ENCODE measurements at regions not wholly inside any gene's neighbourhood (a gene's known extent, or its start where the extent isn't known, plus 50 kb on each side); places are given as distances from the start of the nearest gene placed in this dataset.

DNA sequence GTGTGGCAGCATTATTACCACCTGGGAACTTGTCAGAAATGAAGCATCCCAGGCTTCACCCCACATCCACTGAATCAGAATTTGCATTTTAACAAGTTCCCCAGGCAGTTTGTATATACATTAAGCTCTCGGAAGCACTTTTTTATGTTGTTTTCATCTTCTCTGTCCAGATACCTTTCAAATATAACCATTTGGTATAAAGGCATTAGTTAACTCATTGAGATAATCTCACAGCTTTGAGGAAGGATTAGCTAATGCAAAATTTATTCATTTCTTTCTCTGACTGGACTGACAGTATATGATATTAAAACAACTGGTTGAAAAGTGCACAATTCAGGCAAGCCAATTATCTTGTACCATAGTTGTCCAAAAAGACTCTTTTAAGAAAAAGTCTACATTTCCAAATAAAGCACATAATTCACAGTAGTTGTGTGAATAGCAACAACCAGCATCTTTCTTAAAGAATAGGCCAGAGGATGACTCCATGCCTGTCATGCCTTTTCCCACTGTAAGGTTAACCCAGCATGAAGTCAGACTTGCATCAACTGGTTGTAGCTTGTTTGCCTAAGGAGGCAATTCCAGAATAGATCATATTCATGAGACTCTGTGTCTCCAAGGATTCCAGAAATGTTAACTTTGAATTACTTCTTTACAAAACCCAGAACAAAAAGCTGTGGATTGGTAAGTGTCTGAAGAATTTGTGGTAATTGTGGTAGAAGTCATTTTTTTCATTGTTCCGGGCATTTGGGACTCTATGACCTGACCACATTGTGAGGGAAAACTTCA lies 254.3 kb upstream of the SESN3 start:
- Histone ChIP-seq H3K27ac (no peak overlapping the region), H3K4me1 (ENCODE audit: control insufficient read depth in 1 of 2, insufficient read depth in 1 of 2, low read depth in 1 of 2, low read length in 1 of 2) (no peaks in the 10 kb centered on the region), H3K4me3 (ENCODE audit: low read depth in 1 of 2, low read length in 1 of 2) (no peak overlapping the region), H3K27me3 (no peaks in the 10 kb centered on the region), H3K36me3 (peaks cover 17% of the 10 kb centered on the region), H3K9me3 (no peaks in the 10 kb centered on the region)
- TF ChIP-seq, protein P1, sequence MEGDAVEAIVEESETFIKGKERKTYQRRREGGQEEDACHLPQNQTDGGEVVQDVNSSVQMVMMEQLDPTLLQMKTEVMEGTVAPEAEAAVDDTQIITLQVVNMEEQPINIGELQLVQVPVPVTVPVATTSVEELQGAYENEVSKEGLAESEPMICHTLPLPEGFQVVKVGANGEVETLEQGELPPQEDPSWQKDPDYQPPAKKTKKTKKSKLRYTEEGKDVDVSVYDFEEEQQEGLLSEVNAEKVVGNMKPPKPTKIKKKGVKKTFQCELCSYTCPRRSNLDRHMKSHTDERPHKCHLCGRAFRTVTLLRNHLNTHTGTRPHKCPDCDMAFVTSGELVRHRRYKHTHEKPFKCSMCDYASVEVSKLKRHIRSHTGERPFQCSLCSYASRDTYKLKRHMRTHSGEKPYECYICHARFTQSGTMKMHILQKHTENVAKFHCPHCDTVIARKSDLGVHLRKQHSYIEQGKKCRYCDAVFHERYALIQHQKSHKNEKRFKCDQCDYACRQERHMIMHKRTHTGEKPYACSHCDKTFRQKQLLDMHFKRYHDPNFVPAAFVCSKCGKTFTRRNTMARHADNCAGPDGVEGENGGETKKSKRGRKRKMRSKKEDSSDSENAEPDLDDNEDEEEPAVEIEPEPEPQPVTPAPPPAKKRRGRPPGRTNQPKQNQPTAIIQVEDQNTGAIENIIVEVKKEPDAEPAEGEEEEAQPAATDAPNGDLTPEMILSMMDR (IDR thresholded peaks at IDR 0.05), result no peak

DNA sequence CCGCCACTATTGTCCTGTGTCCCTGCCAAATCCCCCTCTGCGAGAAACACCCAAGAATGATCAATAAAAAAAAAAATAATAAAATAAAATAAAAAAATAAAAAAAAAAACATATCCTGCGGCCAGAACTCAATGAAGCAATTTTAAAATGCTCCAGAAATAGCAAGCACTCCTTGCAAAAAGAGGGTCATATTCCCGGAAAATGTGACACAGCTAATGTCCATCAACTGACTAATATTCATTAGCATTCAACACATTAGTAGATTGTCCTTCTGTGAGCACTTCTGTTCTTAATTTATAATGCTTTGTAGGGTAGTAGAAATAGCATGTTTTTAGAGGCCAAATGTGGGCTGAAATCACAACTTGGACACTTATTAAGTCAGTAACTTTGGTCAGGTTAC lies 252.3 kb upstream of the SESN3 start:
- Histone ChIP-seq H3K27ac (no peak overlapping the region), H3K4me1 (ENCODE audit: control insufficient read depth in 1 of 2, insufficient read depth in 1 of 2, low read depth in 1 of 2, low read length in 1 of 2) (no peaks in the 10 kb centered on the region), H3K36me3 (peaks cover 17% of the 10 kb centered on the region), H3K4me3 (ENCODE audit: low read depth in 1 of 2, low read length in 1 of 2) (no peak overlapping the region), H3K27me3 (no peaks in the 10 kb centered on the region), H3K9me3 (no peaks in the 10 kb centered on the region)
- TF ChIP-seq, protein P1 (IDR thresholded peaks at IDR 0.05), result no peak

DNA sequence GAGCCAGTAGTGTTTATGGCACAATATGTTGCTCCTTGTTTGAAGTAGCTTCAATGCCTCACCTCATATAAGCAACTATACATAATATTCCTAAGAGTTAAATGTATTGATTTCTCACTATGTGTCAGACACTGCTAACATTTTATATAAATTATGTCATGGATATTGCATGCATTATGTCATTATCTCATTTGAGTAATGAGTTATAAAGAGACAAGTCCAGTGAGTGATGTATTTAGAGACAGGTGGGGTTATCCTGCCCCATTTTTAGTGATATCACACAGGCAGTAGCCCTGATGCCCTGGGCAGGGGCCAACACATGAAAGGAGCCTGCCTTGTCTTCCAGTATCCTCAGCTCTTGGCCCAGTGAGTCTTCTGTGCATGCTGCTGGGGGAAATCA lies 247.0 kb upstream of the SESN3 start:
- Histone ChIP-seq H3K4me1 (ENCODE audit: control insufficient read depth in 1 of 2, insufficient read depth in 1 of 2, low read depth in 1 of 2, low read length in 1 of 2) (peaks cover 3 to 9% of the 10 kb centered on the region in 2 experiments), H3K36me3 (peaks cover 3% of the 10 kb centered on the region), H3K27me3 (no peaks in the 10 kb centered on the region), H3K4me3 (ENCODE audit: low read depth in 1 of 2, low read length in 1 of 2) (no peak overlapping the region), H3K9me3 (no peaks in the 10 kb centered on the region), H3K27ac (no peak overlapping the region)
- TF ChIP-seq, protein P1 (IDR thresholded peaks at IDR 0.05), result no peak

- H3K36me3 ChIP-seq, result no peaks in the 10 kb centered on the region
Measured at GRCh38 chr11:95469258-95469657, 238.3 kb upstream of the SESN3 start.

DNA sequence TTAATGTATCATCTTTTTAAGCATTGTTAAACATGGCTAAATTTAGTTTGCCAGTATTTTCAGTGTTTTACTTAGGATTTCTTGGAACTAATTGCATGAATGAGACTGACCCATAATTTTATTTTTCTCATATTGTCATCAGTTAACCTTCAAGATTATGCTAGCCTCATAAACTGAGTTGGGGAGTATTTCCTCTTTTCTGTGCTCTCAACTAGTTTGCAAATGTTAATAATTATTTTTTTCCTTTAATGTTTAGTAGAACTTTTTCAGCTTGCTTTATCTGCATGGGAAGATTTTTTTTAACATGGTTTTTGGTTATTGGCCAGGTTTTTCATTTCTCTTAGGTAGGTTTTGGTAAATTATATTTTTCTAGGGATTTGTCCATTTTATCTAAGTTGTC lies 235.4 kb upstream of the SESN3 start:
- TF ChIP-seq, protein P1 (IDR thresholded peaks at IDR 0.05), result no peak

More at GRCh38 chr11:95469258-95469657, 238.3 kb upstream of the SESN3 start:
- H3K27ac ChIP-seq, result no peak overlapping the region
- H3K9me3 ChIP-seq, result no peaks in the 10 kb centered on the region
- TF ChIP-seq, protein P1 (IDR thresholded peaks at IDR 0.05), result no peak
- no peak overlapping the region for H3K4me3 ChIP-seq (ENCODE audit: low read depth in 1 of 2, low read length in 1 of 2)
- no peaks in the 10 kb centered on the region for H3K27me3 ChIP-seq
- H3K4me1 ChIP-seq (ENCODE audit: control insufficient read depth in 1 of 2, insufficient read depth in 1 of 2, low read depth in 1 of 2, low read length in 1 of 2), result peaks cover 19 to 35% of the 10 kb centered on the region in 2 experiments

More for the DNA sequence above, 235.4 kb upstream of the SESN3 start:
- no peaks in the 10 kb centered on the region for H3K27me3 ChIP-seq
- H3K27ac ChIP-seq, result peak overlapping the region; percentile 71
- no peaks in the 10 kb centered on the region for H3K9me3 ChIP-seq
- no peaks in the 10 kb centered on the region for H3K36me3 ChIP-seq
- H3K4me1 ChIP-seq (ENCODE audit: control insufficient read depth in 1 of 2, insufficient read depth in 1 of 2, low read depth in 1 of 2, low read length in 1 of 2), result peaks cover 37 to 59% of the 10 kb centered on the region in 2 experiments
- no peak overlapping the region for H3K4me3 ChIP-seq (ENCODE audit: low read depth in 1 of 2, low read length in 1 of 2)
